ENCODE measurements at regions not wholly inside any gene's neighbourhood (a gene's known extent, or its start where the extent isn't known, plus 50 kb on each side); places are given as distances from the start of the nearest gene placed in this dataset.

GRCh38 chr5:17396247-17396646, 101.8 kb upstream of the TAF11L2 start:
- TF ChIP-seq EZH2 (IDR thresholded peaks at IDR 0.05; ENCODE audit: borderline replicate concordance, insufficient read depth, low read length, poor library complexity, severe bottlenecking): no peak
- TF ChIP-seq CTCF (IDR thresholded peaks at IDR 0.05; ENCODE audit: poor library complexity, severe bottlenecking): no peak
- TF ChIP-seq MXI1 (conservative IDR thresholded peaks at IDR 0.05; ENCODE audit: poor library complexity, severe bottlenecking): no peak
- no peak for TF ChIP-seq EP300 (conservative IDR thresholded peaks at IDR 0.05; ENCODE audit: poor library complexity, severe bottlenecking)
- TF ChIP-seq RAD21 (conservative IDR thresholded peaks at IDR 0.05): no peak
- no peak for TF ChIP-seq POLR2AphosphoS5 (IDR thresholded peaks at IDR 0.05)

Measured in neural cell (in vitro differentiated cells).